Astrocyte of the cerebellum (primary cell): ENCODE measurements at regions not wholly inside any gene's neighbourhood (a gene's known extent, or its start where the extent isn't known, plus 50 kb on each side); places are given as distances from the start of the nearest gene placed in this dataset.

Source experiments
- DNase-seq: peaks from one replicate; pipeline ENCODE4 v3.0.0-alpha.2; 2011; ENCODE audit warnings: low read depth
- H3K4me3 ChIP-seq: 2 replicates; pipeline ENCODE4 v1.5.1; 2011; ENCODE audit warnings: mild to moderate bottlenecking, low read depth, low read length, moderate library complexity
- CTCF ChIP-seq: IDR thresholded peaks from 2 replicates; pipeline ENCODE4 v1.5.1; 2012; ENCODE audit warnings: low read length, low read depth, moderate library complexity, mild to moderate bottlenecking; ENCODE audit errors: missing control alignments
- in situ Hi-C: cut with HindIII; loops from 2 replicates; pipeline ENCODE4 v1.10.0; 2017; ENCODE audit warnings: low sequenced_read_pairs

GRCh38 chr12:92650228-92650822, 52.5 kb upstream of the PLEKHG7 start:
- H3K4me3 ChIP-seq, result no peak overlapping the region
- DNase-seq, result no peak
- in situ Hi-C loops, result no loop called here
- TF ChIP-seq CTCF, result no peak

DNA sequence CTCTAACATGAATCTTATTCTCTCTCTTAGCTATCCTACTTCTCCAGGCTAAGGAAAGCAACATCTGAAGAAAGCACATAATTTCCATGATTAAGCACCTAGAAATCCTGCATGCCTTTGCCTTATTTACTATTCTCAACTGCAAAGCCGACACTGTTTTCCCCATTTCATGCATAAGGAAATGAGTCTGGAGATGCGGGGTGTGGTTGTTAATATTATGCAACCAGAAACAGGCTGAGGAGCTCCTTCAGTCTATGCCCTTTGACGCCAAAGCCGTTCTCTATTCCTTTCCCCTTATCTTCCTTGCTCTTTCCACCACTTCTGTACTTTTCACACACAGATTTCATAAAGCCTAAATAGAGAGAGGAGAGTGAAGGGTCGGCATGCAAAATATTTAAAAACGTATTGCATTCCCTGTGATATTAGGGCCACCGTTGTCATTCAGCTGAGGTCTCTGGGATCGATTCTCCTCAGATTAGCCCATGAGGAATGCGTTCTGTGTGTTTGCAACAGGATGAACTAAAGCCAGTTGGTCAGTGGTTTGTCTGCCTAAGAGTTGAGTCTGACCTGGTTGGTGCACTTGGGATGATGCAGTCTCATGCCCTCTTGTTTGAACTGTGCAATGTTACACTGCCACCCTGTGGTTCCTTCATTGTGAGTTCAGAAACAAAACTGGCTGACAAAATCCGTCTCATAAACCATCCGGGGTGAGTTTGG, 53.1 kb upstream of the PLEKHG7 start:
- peak; percentile 78 for TF ChIP-seq CTCF
- peak; percentile 65 for DNase-seq
- H3K4me3 ChIP-seq, result no peak overlapping the region
- in situ Hi-C loops, result no loop called here

DNA sequence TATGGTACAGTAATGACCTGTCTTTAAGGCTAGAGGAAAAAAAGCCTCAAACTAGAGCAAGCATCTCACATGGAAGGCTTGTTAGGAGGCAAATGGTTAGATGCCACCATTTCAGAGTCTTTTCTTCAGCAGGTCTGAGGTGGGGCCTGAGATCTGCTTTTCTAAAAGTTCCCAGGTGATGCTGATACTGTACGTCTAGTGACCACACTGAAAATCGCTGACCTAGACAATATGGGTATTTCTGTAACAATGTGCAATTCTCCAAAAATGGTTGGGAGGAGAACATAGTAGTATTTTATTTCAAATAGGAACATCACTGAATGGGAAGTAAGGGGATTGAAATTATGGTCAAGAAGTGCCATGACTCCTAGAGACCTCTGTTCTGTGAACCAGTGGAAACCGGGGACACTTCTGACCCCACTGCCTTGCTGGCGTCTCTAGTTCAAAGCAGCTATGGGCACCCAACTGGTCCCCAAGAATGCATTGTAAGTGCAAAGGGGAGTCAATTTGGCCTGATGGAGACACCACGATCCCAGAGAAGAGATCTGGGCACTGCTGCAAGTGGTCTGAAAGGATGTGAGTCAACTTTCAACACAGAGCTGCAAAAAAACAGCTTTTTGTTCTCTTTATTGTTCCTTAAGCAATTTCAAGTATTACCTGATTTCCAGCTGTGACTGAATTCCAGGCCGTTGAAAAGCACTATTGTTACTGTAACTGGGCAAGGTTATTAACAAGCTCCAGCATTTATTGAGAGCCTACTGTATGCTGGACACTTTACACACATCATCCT, 54.4 kb upstream of the PLEKHG7 start:
- H3K4me3 ChIP-seq, result no peak overlapping the region
- DNase-seq, result no peak
- no peak for TF ChIP-seq CTCF
- in situ Hi-C loops, result no loop called here

GRCh38 chr12:92641291-92641690, 61.5 kb upstream of the PLEKHG7 start:
- no peak overlapping the region for H3K4me3 ChIP-seq
- in situ Hi-C loops, result no loop called here
- no peak for DNase-seq
- TF ChIP-seq CTCF, result no peak

DNA sequence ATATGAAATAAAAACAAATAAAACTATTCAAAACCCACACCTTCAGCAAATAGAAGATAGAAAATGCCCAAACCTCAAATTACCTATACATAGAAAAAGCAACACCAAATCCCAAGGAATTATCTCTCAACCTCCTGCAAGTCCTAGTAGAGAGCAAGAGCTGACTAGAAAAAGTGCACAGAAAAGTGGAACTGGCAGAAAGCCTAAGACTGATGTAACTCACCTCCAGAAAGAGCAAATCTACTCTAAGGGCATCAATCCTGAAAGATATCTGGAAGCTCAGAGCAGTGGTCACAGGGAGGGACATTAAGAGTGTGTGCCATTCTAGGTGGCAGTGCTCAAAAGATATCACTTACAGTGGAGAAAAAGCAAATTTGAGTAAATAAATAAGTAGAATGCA, 62.1 kb upstream of the PLEKHG7 start:
- in situ Hi-C loops, result no loop called here

GRCh38 chr12:92639017-92639416, 63.8 kb upstream of the PLEKHG7 start:
- in situ Hi-C loops, result loop anchor here (5.0 kb wide), 1 partner anchor 57 kb away; no protein-coding TSS in a partner anchor
- TF ChIP-seq CTCF, result no peak
- no peak for DNase-seq
- H3K4me3 ChIP-seq, result no peak overlapping the region

More for the DNA sequence above, 62.1 kb upstream of the PLEKHG7 start:
- no peak for TF ChIP-seq CTCF
- DNase-seq, result no peak
- no peak overlapping the region for H3K4me3 ChIP-seq
